Hepatocyte (in vitro differentiated cells): ENCODE measurements at regions not wholly inside any gene's neighbourhood (a gene's known extent, or its start where the extent isn't known, plus 50 kb on each side); places are given as distances from the start of the nearest gene placed in this dataset.

Experiments
- DNase-seq: peaks from one replicate; pipeline ENCODE4 v3.0.0-alpha.2; 2016; ENCODE audit warnings: low spot score
- H2AFZ ChIP-seq: fragments of 200-600 bp; sonication (generic); 2 replicates; pipeline ENCODE4 v1.6.0; 2016; ENCODE audit warnings: antibody characterized with exemption, mild to moderate bottlenecking
- H3K27ac ChIP-seq: fragments of 200-600 bp; sonication (generic); 2 replicates; pipeline ENCODE4 v1.5.1; 2016; ENCODE audit warnings: mild to moderate bottlenecking
- H3K27me3 ChIP-seq: fragments of 200-600 bp; sonication (generic); 2 replicates; pipeline ENCODE4 v1.6.1; 2016
- H3K36me3 ChIP-seq: fragments of 200-600 bp; sonication (generic); replicated peaks from 2 replicates; pipeline ENCODE4 v1.5.1; 2016; ENCODE audit warnings: low read depth; ENCODE audit not compliant: insufficient read depth
- H3K4me1 ChIP-seq: fragments of 200-600 bp; sonication (generic); 2 replicates; pipeline ENCODE4 v1.5.1; 2016; ENCODE audit warnings: mild to moderate bottlenecking, moderate library complexity; ENCODE audit not compliant: insufficient read depth
- H3K4me2 ChIP-seq: fragments of 200-600 bp; sonication (generic); 2 replicates; pipeline ENCODE4 v1.6.0; 2016
- H3K4me3 ChIP-seq: fragments of 200-600 bp; sonication (generic); 2 replicates; pipeline ENCODE4 v1.5.1; 2016; ENCODE audit warnings: mild to moderate bottlenecking
- H3K79me2 ChIP-seq: fragments of 200-600 bp; sonication (generic); 2 replicates; pipeline ENCODE4 v1.6.0; 2017; ENCODE audit warnings: mild to moderate bottlenecking
- H3K9me2 ChIP-seq: fragments of 200-600 bp; sonication (generic); replicated peaks from 2 replicates; pipeline ENCODE4 v1.6.0; 2017; ENCODE audit warnings: mild to moderate bottlenecking; ENCODE audit not compliant: insufficient read depth
- H3K9me3 ChIP-seq: fragments of 200-600 bp; sonication (generic); 2 replicates; pipeline ENCODE4 v1.5.1; 2016; ENCODE audit warnings: low read depth, mild to moderate bottlenecking
- H4K20me1 ChIP-seq: fragments of 200-600 bp; sonication (generic); 2 replicates; pipeline ENCODE4 v1.6.0; 2016; ENCODE audit warnings: mild to moderate bottlenecking; ENCODE audit not compliant: insufficient read depth, poor library complexity, severe bottlenecking
- EZH2 ChIP-seq: fragments of 200-600 bp; sonication (generic); IDR thresholded peaks from 2 replicates; pipeline ENCODE4 v1.6.1; 2016; ENCODE audit warnings: antibody characterized with exemption, mild to moderate bottlenecking, borderline replicate concordance
- EZH2phosphoT487 ChIP-seq: fragments of 200-600 bp; sonication (generic); IDR thresholded peaks from one replicate; pipeline ENCODE4 v1.6.1; 2018; ENCODE audit warnings: antibody characterized with exemption, mild to moderate bottlenecking, low read depth, moderate library complexity; ENCODE audit not compliant: unreplicated experiment, severe bottlenecking
- WGBS: methylation state at CpG from one replicate; pipeline ENCODE4 v1.1.6; 2016; ENCODE audit warnings: low lambda C conversion rate; ENCODE audit errors: missing lambda C conversion rate; 5-methylcytosine and 5-hydroxymethylcytosine counted together
- TF ChIP-seq, protein P1 (sequence below): fragments of 200-600 bp; sonication (generic); IDR thresholded peaks from 2 replicates; pipeline ENCODE4 v1.5.1; 2016; ENCODE audit warnings: antibody characterized with exemption, mild to moderate bottlenecking; ENCODE audit not compliant: poor library complexity

DNA sequence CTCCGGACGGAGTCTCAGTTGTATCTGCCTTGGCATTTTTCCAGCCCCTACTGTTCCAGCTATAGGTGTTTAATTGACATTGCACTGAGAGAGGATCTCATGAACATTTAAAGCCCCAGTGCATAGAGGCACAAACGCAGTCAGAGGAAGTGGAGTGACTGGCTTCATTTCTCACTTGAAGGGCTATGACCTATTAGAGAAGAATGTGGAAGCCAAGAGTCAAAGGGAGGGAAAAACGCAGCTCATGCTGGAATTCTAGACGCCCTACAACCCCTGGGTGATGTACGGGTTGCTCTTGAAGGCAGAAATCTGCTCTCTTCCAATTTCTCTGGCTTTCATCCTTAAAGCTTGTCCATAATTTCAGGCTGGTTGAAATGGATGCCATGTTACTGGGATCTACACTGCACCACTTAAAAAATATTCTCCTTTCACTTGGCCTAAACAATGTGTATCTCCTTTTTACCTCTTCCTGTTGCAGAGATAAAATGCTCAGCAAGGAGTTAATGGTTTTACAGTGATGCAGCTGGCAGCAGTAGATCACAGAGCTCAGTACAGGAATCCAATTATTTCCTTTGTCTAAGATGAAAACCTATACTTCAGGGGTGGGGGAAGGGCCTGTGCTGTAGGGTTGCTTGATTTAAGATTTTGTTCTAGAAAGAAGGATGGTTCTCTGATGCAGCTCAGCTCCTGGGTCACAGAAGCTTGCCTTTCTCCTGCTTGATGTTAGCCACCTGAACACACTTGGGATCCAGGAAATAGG is 61.8 kb upstream of the MAMDC2 start:
- no peak for TF ChIP-seq EZH2
- no peak for TF ChIP-seq EZH2phosphoT487
- TF ChIP-seq, protein P1, sequence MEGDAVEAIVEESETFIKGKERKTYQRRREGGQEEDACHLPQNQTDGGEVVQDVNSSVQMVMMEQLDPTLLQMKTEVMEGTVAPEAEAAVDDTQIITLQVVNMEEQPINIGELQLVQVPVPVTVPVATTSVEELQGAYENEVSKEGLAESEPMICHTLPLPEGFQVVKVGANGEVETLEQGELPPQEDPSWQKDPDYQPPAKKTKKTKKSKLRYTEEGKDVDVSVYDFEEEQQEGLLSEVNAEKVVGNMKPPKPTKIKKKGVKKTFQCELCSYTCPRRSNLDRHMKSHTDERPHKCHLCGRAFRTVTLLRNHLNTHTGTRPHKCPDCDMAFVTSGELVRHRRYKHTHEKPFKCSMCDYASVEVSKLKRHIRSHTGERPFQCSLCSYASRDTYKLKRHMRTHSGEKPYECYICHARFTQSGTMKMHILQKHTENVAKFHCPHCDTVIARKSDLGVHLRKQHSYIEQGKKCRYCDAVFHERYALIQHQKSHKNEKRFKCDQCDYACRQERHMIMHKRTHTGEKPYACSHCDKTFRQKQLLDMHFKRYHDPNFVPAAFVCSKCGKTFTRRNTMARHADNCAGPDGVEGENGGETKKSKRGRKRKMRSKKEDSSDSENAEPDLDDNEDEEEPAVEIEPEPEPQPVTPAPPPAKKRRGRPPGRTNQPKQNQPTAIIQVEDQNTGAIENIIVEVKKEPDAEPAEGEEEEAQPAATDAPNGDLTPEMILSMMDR, result no peak
- Histone ChIP-seq H3K27ac (no peak overlapping the region), H3K9me2 (no peaks in the 10 kb centered on the region), H3K36me3 (no peaks in the 10 kb centered on the region), H3K79me2 (no peaks in the 10 kb centered on the region), H4K20me1 (no peaks in the 10 kb centered on the region), H3K4me2 (no peak overlapping the region), H3K4me1 (no peaks in the 10 kb centered on the region), H3K27me3 (no peaks in the 10 kb centered on the region), H2AFZ (no peak overlapping the region), H3K9me3 (no peaks in the 10 kb centered on the region), H3K4me3 (no peak overlapping the region)
- 65% methylated on average over 6 of the region's 6 CpGs for WGBS
- no peak for DNase-seq

DNA sequence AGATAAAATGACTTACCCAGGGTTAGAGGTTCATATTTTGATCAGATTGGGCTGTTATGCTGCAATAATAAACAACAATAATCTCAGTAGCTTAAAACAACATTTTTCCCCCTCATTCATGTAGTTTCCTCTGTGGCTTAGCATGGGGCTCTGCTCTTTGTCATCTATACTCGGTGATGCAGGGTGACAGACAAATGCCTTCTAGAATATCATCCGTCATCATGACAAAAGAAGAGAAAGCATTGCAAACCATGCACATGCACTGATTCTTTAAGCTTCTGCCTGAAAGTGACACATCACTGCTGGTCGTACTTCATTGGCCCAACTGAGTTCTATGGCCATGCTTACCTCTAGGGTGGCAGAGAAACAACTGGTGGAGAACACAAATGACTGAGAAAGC is 58.8 kb upstream of the MAMDC2 start:
- H3K79me2 ChIP-seq, result no peaks in the 10 kb centered on the region
- no peaks in the 10 kb centered on the region for H4K20me1 ChIP-seq
- no peaks in the 10 kb centered on the region for H3K36me3 ChIP-seq
- WGBS, result 82% methylated on average over 3 of the region's 3 CpGs
- no peak for DNase-seq
- TF ChIP-seq, protein P1, result no peak
- TF ChIP-seq EZH2phosphoT487 (no peak), EZH2 (no peak)
- no peak overlapping the region for H2AFZ ChIP-seq
- no peak overlapping the region for H3K27ac ChIP-seq
- no peaks in the 10 kb centered on the region for H3K9me3 ChIP-seq
- no peaks in the 10 kb centered on the region for H3K9me2 ChIP-seq
- no peak overlapping the region for H3K4me2 ChIP-seq
- H3K27me3 ChIP-seq, result no peaks in the 10 kb centered on the region
- no peak overlapping the region for H3K4me3 ChIP-seq
- H3K4me1 ChIP-seq, result no peaks in the 10 kb centered on the region

DNA sequence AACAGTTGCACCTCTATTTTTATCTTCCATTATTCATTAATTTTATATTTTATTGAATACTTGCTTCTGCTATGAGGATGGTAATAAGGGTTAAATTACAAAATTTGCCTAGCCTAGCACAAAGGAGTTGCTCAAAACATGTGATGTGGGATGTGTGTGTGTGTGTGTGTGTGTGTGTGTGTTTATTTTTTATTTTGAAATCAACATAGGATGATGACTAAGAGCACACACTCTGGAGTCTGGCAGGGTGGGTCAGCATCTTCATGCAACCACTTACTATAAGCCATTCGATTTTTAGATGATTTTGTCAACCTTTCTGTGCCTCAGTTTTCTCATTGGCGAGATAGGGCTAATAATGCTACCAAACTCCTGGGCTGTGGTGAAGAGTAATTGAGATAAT is 57.7 kb upstream of the MAMDC2 start:
- no peak for DNase-seq
- no peaks in the 10 kb centered on the region for H3K79me2 ChIP-seq
- no peaks in the 10 kb centered on the region for H3K27me3 ChIP-seq
- no peak overlapping the region for H2AFZ ChIP-seq
- H3K9me2 ChIP-seq, result no peaks in the 10 kb centered on the region
- WGBS, result 92% methylated on average over 2 of the region's 2 CpGs
- H3K4me2 ChIP-seq, result no peak overlapping the region
- H3K9me3 ChIP-seq, result no peaks in the 10 kb centered on the region
- H3K36me3 ChIP-seq, result no peaks in the 10 kb centered on the region
- H3K4me3 ChIP-seq, result no peak overlapping the region
- no peaks in the 10 kb centered on the region for H4K20me1 ChIP-seq
- TF ChIP-seq EZH2phosphoT487 (no peak), EZH2 (no peak)
- TF ChIP-seq, protein P1, result no peak
- H3K4me1 ChIP-seq, result no peaks in the 10 kb centered on the region
- H3K27ac ChIP-seq, result no peak overlapping the region
